GM12872 (cell line): ENCODE measurements at regions not wholly inside any gene's neighbourhood (a gene's known extent, or its start where the extent isn't known, plus 50 kb on each side); places are given as distances from the start of the nearest gene placed in this dataset.

Experiments
- CTCF ChIP-seq: IDR thresholded peaks from 3 replicates; pipeline ENCODE4 v1.5.1; 2011; ENCODE audit warnings: low read depth, mild to moderate bottlenecking, low read length, moderate library complexity; ENCODE audit not compliant: insufficient read depth

GRCh38 chr5:4987431-4987830 lies 152.7 kb upstream of the ADAMTS16 start:
- no peak for TF ChIP-seq CTCF

DNA sequence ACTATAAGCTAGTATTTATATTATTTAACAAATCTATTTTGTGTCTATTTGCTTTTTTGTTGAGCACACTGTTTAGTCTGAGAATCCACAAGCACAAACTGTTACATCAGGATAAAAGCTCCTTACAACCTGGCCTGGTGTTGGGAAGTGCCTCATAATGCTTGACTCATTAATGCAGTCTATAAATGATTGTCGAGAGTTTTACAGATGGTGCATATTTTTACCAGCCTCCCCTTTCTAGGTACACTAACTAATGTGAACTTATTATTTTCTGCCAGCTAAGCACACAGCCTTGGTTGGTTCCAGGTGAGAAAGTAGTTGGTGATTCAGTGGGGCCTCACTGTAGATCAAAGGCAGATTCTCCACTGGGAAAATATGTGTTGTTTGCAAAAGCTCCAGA lies 151.0 kb upstream of the ADAMTS16 start:
- no peak for TF ChIP-seq CTCF

DNA sequence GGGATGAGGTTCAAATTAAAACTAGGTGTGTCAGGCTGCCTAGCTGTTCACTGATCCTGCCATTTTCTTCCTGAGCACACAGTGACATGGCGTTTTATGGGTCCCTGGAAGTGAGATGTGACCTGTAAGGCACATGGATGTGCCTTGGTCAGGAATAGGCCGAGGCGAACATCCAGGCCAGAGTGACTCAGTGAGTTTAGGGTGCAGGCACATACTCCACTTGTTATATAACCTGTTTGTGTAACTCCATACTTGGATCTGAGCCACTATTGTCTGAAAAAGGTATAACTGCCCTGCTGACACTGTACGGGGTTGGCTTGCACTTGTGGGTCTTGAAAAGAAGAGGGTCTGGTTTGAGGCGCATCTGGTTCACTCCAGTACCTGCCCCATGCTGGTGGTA lies 150.1 kb upstream of the ADAMTS16 start:
- TF ChIP-seq CTCF: no peak

DNA sequence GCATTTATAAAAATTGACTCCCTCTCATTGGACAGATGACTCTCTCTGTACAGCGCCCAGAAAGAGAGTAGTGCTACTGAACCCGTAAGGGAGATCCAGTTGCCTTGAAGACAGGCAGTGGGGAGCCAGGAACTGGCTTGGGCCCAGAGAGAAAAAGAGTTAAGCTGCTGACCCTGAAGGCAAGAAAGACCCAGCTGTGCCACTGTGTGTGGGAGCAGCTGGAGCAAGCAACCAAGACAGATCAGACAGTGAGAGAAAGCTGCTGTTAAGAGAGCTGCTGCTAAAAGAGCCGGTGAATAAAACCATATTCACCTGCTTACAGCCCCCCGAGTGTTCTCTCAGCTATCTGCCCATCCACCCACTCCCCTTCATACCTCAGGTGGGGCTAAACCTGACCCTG lies 149.7 kb upstream of the ADAMTS16 start:
- TF ChIP-seq CTCF: no peak

DNA sequence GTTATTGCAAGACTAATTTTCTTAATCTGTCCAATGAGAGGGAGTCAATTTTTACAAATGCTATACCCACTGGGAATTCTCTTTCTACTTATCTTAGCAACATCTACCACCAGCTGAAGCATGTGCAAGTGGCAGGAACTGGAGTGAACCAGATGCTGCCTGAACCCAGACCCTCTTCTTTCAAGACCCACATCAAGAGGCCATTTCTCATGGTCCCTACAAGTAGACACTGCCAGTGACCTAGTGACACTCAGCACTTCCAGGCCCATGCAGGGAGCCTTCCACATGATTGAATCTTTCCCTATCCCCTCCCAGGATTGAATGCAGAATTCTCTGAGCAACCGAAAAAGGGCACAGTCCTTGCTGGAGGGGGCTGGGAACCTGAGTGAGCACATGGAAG lies 148.2 kb upstream of the ADAMTS16 start:
- TF ChIP-seq CTCF: no peak

GRCh38 chr5:4995014-4995413 lies 145.1 kb upstream of the ADAMTS16 start:
- no peak for TF ChIP-seq CTCF

GRCh38 chr5:5005353-5005752 lies 134.8 kb upstream of the ADAMTS16 start:
- no peak for TF ChIP-seq CTCF

GRCh38 chr5:5006548-5006947 lies 133.6 kb upstream of the ADAMTS16 start:
- TF ChIP-seq CTCF: no peak
